ENCODE measurements at regions not wholly inside any gene's neighbourhood (a gene's known extent, or its start where the extent isn't known, plus 50 kb on each side); places are given as distances from the start of the nearest gene placed in this dataset.
"Not testable (repeated sequence)": the region's sequence is repeated elsewhere in the genome, so short reads cannot be mapped to it uniquely, and the experiment has no call there.

DNA sequence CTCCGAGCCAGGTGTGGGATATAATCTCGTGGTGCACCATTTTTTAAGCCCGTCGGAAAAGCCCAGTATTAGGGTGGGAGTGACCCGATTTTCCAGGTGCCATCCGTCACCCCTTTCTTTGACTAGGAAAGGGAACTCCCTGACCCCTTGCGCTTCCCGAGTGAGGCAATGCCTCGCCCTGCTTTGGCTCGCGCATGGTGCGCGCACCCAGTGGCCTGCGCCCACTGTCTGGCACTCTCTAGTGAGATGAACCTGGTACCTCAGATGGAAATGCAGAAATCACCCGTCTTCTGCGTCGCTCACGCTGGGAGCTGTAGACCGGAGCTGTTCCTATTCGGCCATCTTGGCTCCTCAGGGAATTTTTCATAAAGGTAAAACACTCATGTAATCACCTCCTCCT is 63.9 kb downstream of the RWDD3 start:
- DNase-seq = not testable (repeated sequence)

DNA sequence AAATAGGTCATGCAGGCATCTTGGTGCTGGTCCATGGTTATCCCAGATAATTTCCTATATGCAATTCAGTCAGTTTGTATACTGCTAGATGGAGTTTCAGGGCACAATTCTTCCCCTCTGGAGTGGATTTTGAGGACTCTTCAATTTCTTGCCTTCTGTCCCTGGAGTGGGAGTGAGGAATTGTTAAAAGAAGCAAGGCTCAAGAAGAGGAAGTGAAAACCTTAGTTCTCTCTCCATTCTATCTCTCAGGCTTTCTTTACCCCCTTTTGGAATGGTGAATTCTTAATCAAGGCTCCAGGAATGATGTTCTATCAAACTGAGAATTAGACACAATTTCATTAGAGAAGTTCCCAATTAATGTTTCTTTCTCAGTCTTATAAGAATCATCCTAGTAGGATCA is 67.1 kb downstream of the RWDD3 start:
- no peak for DNase-seq

DNA sequence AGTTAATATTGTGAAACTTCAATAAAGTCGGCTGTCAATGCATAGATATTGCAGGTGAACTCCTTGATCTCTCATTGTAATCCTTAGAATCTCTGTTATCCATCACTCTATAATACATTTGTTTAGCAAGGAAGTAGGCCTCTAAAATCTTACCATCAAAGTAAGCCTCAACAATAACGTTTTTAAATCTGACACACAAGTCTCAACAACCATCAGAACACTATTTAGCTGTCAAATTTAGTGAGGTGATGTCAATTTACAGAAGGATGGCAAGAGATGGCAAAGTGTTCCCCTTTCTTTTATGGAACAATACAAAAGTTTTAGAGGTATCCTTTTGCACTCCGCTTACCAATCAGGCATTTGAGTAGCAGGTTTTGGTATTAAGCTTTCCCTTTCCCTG is 67.6 kb downstream of the RWDD3 start:
- no peak for DNase-seq

DNA sequence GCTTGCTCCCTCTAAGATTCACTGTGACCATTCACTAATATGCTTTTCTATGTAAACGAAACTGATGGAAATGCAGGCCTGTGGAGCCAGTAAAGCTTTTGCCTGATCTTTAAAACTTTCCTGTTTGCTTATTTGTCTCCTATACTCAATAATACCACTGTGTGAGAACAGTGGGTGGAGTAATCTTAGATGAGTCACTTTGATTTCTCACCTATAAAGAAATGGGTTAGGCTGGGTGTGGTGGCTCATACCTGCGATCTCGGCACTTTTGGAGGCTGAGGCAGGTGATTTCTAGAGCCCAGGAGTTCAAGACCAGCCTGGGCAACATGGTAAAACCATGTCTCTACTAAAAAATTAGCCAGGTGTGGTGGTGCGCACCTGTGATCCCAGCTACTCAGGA is 70.8 kb downstream of the RWDD3 start:
- no peak for DNase-seq

DNA sequence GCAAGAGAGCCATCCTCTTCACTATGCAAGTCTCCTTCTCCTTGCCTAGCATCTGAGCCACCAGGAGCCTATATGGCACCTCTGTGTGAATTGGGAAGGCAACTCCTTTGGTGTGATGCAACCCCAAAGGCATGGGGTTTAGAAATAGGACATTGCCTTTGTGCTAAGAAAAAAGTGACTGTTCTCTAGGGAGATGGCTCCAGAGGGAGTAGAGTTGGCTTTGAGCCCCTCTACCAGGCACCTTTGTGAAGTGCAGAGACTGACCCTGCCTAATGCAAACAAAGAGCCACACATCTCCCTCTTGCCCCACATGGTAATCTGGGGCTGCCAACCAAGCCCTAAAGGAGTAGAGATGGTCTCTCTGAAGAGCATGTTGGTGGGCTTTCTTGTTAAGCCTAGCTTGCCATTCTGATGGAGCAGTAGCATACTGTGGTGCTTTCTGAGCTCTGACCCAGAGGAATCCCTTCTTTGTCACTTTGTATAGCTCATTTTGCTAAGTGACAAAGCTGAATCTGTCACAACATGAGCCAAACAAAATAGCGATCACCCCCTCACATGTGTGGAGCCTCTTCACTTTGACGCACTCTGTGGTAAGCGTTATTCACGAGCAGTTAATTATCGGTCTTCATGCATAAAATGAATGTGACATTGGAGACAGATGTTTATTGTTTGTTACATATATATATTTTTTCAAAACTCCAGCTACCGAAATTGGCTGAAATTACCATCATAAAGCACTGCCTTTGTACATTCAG is 74.4 kb downstream of the RWDD3 start:
- no peak for DNase-seq

DNA sequence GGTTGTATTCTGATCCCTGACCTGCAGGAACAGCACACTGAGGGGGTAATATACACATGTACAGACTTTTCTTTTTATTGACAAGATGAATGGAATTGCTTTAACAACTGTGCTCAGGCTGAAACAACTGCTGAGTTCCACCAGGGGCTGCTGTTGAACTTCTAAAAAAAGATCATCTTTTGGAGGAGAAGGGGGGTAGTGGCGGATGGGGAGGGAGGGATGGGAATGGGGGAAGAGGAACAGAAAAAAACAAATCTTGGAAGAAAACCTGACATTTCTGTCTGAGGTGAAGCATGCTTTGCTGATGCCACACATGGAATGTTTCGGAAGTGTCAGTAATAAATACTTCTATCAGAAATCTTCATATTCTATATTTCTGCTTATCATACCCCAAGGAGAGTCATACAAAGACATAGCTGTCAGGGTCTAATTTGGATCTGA is 75.0 kb downstream of the RWDD3 start:
- DNase-seq = no peak

DNA sequence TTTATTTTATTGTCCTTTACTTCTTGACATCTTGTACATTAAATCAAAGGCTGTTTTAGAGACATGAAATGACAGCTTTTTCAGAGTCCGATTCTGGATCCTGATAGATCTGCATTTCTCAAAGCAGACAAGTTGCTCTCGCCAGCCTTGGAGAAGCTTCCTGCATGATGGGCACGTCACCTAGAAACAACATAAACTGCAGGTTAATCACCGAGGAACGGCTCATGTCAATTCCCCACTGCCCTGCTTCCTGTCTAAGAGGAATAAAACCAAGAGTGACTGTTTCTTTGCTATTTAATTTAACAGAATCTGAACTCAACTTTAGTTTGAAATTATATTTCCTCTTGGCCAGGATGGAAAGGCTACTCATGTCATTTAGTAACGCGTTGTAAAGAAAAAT is 77.0 kb downstream of the RWDD3 start:
- DNase-seq = no peak

DNA sequence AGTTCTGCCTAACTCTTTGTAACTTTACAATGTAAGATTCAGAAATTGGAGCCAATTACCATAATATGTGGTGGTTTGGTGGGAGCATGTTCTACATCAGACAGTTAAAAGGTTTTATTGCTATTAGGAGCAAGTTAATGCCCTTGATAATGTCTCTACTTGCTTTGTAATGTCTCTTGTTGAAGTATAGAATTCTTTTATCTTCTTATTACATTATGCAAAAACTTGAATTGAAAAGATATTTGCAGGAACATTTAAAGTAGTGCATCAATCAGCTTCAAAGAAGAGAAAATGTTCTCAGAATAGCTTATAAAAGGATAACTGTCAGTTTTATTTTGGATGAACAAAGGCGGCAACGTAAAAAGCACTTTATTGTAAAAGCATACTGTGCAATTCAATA is 77.8 kb downstream of the RWDD3 start:
- DNase-seq = no peak

DNA sequence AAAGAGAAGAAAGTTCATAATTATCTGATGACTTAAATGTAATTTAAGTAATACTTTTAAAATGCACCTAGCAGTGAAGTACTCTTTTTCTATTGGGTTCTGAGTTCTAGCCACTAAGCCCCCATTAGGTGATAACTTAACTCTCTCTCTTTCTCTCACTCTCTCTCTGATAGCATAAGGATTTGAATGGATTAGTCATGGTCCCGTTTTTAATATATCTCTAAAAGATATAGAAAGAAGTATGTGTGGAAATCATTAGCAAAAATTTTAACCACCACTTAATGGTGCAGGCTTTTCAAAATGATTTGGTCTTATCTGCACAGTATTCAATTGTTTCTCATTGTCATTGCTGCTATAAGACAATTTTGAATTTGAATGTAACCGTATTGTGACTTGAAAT is 78.2 kb downstream of the RWDD3 start:
- DNase-seq = no peak

DNA sequence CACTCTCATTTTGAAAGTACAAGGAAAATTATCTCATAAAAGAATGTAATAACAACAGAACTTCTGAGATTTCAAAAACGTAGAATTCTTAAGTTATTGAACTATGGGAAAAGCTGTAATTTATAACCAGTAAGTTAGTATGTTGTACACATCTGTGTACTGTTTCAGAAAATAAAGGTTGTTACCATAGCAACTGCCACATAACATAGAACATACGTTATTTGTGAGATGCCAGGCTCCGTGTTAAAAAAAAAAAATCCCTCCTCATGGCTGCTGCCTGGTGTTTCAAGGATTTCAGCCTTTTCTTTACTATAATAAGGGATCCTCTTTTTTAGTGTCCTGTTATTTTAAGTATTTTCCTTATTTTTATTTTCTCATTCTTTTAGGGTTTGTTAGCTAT is 79.5 kb downstream of the RWDD3 start:
- no peak for DNase-seq

DNA sequence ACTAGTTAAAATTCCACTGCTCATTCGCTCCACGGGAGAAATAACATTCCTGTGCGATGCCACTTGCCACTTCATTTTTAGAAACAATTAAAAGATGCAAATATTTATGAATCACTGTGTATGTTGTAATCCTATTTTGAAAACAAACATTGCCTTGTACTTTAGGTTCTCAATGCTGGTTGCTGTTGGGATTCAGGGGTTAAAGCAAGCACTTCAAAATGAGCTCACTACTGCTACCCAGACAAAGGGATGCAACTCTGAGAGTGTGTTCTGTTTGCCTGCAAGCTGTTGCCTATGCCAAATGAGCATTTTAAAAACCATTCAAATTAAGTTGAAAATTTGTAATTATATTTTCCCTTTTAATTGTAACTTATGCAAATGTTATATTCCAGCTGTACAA is 87.5 kb downstream of the RWDD3 start:
- DNase-seq = no peak

DNA sequence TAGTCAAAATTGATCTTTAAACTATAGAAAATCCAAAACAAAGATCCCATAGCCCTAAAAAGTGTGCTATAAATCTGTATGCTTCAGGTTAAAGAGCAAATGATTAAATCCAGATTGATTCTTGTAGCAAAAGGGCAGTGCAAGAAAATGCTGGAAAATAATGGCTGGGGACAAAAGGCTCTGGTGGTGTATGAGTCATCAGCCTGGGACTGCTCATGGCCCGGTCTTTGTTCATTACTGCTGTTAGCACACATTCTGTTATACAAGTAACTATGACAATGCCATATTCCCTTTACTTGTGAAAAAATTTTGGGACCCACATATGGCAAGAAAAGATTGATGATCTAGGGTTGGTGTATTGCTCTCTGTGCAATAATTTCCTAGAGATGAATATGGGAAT is 89.1 kb downstream of the RWDD3 start:
- no peak for DNase-seq

DNA sequence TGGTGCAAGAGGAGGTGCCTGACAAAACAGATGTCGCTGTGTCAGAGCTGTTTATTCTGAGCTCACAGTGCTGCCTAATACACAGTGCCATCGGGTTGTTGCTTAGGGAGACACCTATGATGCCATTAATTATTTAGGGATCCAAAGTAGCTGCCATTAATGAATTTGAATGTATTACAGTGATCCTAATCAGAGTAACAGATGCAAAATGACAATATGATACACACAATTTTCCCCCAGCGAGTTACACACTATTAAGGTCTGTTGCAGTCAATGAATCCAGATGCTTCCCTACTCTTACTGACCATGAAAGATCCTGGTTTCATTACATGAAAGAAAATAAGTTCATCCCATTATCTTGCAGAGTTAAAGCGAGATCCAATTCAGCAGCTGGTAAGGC is 91.3 kb downstream of the RWDD3 start:
- DNase-seq = no peak

DNA sequence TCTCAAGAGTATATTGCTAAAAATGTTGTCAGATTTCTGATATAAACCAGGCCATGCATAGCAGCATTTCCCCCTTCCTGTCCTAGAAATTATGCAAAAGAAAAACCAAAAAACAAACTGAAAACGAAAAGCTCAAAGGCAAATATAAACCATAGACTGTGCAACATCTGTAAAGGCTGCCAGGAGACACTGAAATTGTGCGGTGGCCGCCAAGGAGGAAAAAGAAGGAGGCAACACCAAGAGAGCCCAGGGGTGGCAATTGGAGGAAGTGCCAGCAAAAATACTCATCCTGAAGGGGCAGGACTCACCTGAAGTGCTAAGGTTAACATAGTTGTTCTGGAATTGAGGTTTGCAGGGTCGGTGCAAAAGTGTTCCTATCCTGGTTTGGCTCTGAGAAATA is 92.0 kb downstream of the RWDD3 start:
- DNase-seq = no peak

DNA sequence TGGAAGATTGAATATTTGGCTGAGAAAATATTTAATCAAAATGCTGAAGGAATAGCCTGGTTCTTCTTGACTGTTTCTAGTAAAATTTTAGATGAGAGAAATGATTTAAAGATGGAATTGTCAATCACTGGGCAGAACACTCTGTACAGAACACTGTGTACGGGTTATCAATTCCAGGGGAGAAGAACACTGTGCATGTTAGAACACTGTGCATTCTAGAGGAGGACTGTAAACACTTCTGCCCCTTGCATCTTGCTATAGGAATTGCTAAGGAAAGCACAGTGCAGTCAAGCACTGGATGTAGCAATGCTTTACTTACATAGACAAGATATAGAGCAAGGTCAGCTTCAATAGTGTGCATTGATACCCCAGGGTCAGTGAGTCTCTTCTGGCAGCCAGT is 98.7 kb downstream of the RWDD3 start:
- no peak for DNase-seq

DNA sequence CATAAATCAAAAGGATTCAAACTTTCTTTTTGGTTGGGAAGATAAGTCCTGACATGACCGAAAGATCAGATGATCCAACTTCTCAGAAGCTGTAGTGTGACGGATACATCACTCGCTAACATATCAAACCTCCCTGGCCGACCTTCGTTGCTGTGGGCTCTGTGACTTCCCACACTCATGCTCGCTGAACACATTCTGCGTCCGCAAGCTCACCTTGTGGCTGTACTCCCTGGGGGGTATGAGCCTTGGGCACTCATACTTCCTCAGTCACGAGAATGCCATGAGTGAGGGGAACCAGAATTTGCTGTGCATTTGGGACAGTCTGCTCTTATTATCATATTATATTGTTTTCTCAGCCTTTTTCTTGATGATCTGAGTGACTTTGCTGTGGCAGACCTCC is 105.4 kb downstream of the RWDD3 start:
- no peak for DNase-seq

DNA sequence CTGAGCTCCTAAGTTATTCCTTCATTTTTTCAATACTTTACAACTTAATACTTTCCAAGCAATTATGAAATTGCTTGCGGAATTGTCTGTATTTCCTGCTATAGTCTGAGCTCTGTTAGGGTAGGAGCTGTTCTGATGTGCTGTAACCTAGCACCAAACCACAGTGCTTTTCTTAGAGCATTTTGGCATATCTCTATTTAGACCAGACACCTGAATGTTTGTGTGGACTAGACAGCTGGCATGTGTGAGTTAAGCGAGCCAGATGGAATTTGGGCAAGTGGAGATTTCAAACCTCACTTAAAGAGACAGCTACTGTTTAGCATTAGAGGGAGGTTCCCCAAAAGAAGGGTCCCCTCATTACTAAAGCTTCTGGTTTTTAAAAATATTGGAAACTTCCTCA is 106.1 kb downstream of the RWDD3 start:
- no peak for DNase-seq

DNA sequence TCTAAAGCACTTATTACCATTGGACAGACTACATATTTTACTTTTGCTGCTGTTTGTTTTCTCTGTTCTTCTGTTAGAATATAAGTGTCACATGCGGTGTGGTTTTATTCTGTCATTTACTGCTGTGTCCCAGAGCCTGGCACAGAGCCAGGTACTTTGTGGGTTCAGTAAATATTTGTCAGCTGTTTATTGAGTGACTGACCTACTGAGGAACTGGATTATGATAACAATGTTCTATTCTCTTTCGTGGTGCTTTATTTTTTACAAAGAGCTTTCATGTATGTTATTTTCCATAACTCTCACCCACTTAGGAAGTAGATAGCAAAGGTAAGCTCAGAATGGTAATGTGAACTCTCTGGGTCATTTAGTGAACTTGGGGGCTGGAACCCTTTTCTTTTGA is 118.8 kb downstream of the RWDD3 start:
- no peak for DNase-seq

DNA sequence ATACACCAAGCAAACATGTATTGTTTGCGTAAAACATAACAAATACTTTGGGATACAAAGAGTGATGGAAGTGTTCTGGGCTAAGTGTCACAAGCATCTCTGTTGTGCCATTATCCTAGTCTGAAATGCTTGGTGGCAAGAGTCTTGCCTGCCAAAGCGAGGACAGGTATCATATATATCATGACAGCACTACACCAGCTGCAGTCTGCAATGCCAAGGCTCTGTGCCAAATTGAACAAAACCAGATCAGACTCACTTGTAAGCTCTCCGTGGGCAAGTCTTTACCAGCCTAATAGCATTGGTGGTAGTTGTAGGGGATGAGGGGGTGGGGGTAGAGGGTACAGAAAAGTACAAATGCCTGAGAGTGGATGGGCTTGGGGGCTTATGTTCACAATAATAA is 119.2 kb downstream of the RWDD3 start:
- no peak for DNase-seq

DNA sequence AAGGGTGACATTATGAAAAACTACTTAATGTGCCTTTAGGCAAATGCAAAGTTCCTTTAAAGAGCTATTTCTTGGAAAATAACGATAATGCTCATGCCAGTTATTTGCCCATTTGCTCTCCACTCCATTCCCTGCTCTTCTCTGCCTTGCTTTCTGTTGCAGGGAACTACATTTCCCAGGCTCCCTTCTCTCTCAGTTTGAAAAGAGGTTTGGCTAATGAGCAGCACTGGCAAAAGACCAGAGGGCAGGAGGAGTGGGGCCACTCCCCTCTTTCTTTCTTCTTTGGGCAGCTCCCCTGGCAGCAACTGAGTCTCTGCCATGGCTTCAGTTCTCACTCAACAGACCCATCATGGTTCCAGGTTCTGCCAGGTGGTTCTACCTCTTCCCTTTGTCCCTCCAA is 130.5 kb downstream of the RWDD3 start:
- DNase-seq = no peak

DNA sequence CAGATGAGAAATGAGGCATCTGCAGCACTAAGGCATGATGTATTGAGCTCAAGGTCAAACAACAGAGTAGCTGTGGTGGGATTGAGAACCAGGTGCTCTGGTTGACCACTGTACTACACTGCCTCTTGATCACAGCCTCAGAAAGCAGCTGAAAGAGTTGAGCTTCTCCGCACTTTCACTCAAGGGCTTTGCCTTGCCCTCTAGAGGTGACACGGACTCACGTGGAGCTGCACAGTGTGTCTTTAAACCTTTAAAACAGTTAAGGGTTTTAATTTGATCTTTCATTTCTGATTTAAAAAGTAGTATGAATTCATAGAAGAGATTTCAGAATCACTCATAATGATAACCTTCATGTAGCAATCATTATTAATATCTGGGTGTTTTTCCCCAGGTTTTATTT is 132.5 kb downstream of the RWDD3 start:
- no peak for DNase-seq

DNA sequence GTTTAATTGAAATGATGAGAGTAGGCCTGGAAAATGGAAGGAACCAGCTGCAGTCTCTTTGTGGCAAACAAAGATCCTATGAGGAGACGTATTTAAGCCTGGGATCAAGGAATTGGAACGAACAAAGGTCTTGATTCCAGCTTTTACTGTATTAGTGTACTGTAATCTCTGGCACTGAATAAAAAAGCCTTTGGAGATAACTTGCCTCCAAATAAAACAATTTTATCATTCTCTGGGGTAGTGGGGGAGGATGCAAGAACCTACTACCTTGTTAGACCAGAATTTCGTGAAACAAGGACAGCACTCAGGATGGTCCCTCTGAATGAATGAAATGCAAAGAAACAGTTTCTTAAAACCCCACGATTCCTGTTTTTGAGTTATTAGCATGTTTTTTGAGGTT is 134.2 kb downstream of the RWDD3 start:
- no peak for DNase-seq

DNA sequence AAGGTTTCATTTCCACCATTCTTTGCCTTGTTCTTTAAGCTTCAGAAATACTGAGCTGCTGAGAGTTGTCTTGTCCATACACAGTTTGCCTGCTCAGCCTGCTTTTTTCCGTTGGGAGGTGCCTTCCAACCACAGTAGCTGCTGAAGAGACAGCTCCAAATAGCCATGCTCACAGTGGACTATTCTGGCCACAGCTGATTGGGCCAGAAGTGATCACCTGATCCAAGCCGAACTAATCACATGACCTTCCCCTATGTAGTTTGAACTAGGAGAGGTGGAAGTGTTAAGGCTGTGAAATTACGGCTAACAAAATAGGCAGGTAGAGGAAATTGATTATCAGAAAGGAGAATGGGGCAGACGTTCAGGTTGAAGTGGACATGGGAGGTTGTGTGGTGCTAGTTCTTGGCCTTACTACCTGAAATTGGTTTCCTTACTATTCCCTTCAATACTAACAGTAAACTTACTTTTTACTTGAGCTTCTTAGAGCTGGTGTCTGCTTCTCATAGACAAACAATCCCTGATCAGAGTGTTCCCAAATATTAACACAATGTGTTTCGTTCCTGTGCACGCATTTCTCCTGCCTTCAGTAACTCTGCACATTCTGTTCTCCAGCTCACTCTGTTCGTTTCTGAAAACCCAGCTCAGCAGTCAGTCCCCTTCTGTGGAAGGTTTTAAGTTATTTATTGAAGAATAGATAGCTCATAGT is 136.1 kb downstream of the RWDD3 start:
- DNase-seq = no peak

DNA sequence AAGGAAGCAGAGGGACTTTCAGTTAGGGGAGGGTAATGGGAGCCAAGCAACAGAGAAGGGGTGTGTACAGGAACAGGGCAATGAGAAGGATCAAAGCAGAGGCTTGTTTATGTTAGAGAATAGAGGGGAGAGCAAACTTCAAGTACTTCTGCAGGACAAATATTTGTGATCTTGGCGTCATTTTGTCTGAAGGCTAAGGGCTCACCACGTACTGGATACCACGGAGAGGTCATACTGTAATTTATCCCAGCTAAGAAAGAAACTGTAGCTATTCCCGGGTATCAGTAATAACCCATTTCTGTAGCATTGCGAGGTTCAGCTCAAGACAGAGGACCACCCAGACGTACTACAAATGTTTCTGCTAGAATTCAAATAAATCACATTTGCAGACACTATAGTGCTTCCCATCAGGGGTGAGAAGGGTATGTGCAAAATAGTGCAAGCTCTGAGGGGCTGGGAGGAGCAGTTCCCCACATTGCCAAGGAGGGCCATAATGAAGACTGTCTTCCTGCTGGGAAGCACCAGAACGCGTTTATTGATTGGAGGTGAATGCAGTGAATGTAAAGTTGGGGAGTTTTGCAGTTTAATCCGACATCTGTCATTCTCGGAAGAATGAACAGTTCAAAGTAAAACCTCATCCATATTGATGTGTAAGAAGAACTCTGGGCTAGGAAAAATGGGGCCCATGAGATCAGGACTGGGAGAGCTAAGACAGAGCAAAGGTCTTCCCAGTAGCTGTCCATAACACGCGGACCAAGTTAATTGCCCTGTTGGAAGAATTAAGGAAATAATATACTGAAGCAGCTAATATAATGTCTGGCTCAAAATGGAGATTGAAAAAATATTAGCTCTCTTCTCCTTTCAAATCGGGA is 136.9 kb downstream of the RWDD3 start:
- DNase-seq = no peak
